HG03039 (cell line): ENCODE measurements at regions not wholly inside any gene's neighbourhood (a gene's known extent, or its start where the extent isn't known, plus 50 kb on each side); places are given as distances from the start of the nearest gene placed in this dataset.

Experiments used
- ATAC-seq: cut with Tn5 transposase; IDR thresholded peaks from one replicate; pipeline ENCODE4 v1.9.1; 2021; ENCODE audit warnings: mild to moderate bottlenecking, moderate library complexity; ENCODE audit not compliant: unreplicated experiment

DNA sequence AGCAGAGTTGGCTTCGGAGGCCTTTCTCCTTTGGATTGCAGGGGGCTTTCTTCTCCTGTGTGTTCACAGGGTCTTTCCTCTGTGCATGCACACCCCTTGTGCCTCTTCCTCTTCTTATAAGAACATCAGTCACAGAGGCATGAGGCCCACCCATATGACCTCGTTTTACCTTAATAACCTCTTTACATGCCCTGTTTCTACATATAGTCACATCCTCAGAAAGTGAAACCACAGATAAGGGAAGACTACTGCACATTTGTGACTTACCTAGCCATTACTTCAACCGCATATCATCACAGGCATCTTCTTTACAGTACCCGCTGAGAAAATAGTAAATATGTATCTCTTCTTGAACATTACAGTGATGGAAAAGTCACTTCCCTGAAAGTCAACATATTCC is 204.9 kb upstream of the TARS1 start:
- ATAC-seq, result peak; percentile 40

DNA sequence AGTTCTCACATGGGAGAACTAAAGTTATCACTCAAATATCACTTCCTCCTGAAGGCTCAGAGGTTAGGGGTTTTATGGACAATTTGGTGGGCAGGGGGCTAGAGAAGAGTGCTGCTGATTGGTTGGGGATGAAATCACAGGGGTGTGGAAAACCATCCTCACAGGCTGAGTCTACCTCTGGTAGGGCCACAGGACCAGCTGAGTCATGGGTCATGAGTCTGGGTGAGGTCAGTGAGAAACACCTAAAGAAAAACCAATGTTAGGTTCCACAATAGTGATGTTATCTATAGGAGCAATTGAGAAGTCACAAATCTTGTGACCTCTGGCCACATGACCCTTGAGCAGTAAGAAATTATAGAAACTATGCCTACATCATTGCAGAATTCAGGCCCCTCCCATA is 203.3 kb upstream of the TARS1 start:
- no peak for ATAC-seq

DNA sequence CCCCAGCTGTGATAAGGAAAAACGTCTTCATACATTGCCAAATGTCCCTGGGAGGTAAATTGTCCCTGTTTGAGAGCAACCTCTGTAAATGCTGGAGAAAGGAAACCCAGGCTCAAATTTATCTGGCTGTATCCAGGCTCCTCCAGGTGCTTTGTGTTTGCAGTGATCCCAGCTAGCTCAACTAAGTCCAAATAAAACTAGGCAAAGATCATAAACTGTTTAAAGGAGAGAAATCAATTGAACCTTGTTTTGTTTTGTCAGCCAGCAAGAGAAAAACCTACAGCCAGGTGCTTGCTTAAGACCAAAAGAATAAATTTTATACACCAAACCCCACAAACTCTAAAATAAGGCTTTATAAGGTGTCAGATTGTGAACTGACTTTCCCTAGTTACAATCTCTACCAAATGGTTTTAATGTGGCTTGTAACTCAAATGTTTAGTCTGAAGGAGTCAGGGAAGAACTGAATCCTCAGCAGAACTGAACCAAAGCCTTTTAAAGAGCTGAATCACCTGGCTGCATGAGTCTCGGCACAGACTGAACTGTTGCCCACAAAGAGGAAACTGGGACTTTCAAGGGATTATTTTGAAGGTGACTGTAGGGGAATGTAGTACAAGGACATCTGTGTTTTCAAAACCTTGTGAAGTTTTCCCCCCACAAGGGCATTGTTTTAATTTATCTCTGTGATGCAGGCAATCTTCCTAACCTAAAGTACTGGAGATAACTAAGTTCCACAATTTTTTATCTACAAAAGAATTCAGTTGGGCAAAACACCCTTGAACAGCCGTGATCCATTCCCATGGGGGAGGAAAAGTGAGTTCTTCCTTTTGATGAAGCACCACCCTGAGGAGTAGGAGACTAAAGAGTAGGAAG is 201.7 kb upstream of the TARS1 start:
- ATAC-seq, result peak; percentile 35

DNA sequence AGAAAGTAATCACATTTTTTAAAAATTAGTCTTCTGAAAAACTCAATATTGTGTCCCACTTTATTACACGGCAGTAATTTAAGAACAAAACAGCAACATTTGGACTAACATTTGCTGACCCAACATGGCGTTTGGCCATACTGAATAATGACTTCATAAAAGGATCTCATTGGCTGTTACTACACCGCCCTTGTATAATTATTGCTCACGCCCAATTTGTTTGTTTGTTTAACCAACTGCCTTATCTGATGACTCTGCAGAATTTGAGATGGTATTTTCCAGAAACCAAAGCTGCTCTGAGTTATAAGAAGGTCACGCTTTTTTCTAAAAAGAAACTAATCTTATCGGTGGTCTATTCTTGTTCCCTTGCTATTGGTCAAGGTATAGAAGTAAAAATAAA is 200.2 kb upstream of the TARS1 start:
- ATAC-seq, result no peak

DNA sequence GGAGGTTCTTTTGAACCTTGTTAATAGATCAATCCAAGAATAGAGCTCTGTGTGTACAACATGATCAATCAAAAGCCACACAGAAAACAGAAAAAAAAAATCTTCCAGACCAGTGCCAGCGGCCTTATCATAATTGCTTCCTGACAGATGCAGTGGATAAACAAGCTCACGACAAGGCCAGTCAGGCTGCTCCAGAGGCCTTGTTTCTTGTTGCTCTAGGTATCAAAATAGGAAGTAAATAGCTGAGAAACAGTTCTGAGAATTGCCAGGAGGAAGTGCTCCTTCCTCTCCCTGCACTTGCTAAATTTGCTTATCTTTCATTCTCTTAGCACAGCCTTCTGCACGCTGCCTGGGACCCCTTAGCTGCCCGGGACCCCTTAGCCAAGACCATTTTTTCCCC is 199.0 kb upstream of the TARS1 start:
- ATAC-seq, result no peak

DNA sequence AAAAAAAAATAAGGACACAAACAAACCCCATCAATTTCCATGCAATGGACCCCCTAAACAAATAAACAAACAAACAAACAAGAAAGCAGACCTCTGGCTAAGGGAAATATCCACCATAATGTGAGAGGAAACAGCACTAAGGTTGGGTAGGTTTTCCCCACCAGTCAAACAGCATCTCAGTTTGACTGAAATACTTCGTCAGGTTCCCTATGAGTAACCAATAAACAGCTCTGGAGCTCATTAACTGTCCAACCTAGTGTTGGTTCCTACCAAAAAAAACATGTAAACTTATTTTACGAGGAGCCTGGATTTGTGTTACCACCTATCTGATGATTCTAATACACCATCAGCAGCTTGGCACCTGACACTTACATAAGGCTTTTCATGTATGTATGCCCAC is 198.5 kb upstream of the TARS1 start:
- ATAC-seq, result no peak

DNA sequence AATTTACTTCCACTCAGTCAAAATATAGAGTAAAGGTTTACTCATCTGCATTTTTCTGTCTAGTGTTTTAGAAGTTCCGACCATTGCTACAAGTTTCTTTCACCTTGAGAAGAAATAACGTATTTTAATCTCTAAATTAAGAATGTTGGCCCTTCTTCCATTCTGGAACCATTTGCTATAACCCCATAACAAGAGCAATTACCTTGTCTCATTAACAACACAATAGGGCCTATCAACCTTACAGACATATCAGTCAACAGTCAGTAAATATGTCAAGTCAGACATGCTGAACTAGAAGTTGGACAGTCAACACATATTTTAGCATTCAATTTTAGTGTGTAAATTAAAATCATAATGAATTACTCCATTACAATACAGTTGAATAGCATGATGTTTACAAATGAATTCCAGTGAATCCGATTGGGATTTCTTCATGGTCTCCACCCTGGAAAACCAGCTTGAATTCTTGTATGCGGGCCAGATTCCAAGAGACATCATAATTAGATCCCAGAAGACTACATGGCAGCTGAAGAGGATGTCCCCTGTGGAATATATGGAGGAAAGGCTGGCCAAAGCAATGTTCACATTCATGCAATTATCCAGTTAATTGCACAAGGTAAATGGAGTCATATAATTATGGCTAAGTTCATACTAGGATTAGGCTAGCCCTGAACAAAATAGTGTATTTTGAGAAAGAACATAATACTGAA is 196.2 kb upstream of the TARS1 start:
- ATAC-seq, result no peak

DNA sequence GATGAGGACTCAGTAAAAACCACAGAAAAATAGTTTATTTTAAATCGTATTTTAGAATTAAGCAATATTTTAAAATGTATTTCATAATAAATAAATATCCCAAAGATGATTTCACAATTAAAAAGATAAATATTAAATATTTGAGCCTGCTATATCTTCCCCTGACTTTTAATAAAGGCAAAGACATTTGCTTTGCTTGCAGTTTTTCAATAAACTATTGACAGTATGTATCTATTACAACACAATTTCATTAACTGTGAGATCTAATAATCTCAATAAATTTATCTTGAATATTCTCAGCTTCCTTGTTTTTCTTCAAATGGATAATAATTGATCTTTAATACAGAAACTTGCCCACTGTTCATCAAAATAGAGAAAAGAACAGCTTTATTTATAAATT is 186.2 kb upstream of the TARS1 start:
- ATAC-seq, result no peak

DNA sequence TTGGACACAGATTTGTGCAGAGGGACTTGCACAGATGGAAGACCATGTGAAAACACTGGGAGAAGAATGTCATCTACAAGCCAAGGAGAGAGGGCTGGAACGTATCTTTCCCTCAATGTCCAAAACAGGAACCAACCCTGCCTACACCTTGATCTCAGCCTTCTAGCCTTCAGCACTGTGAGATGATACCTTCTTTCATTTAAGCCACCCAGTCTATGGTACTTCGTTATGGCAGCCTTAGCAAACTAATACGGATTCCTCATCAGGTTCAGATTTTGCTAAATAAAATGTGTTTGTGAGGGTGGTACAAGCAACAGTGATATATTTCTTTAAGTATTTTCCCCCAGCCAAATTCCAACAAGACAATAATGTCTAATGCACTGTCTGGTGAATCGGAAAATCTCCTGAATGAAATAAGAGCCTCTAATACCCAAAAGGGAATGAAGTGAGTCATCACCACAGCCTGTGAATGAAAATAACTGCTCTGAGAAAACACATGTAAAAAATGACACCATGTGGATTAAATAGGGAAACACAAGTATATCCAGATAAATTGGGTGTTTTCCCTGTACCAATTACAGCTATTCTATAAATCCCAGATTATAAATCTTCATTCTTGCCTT is 182.8 kb upstream of the TARS1 start:
- ATAC-seq, result no peak

DNA sequence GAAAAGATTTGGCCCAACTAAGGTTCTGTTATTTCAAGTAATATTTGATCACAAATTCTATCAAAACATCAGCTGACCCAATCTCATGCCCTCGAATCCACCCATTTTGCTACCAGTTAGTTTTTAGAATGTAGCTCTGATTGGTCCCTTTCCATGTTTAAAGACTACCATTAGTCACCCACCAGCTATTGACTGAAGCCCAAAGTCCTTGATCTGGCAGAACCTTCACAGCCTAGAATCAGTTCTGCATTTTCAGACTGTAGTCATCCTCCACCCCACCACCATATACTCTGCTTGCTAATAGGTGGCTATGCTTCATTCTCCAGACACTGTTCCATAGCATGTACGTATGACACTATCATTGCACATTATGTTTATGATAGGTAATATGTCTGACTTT is 182.2 kb upstream of the TARS1 start:
- ATAC-seq, result no peak

DNA sequence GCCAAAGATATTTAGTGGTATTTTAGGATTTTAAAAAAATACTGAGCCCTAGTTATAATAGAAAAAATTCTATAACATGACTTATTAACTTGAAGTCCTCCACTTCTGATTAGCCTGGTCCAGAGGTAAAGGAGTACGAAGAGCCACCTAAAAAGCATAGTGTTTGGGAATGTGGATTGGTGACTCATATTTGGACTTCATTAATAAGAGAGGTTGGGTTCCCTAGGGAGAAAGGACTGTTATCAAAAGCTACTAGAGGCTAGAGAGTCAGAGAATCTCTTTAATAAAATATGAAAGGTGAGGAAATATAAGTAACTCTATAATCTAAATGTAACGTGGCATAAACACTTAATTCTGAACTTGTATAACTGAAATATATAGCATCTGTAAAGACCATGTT is 180.7 kb upstream of the TARS1 start:
- ATAC-seq, result no peak

DNA sequence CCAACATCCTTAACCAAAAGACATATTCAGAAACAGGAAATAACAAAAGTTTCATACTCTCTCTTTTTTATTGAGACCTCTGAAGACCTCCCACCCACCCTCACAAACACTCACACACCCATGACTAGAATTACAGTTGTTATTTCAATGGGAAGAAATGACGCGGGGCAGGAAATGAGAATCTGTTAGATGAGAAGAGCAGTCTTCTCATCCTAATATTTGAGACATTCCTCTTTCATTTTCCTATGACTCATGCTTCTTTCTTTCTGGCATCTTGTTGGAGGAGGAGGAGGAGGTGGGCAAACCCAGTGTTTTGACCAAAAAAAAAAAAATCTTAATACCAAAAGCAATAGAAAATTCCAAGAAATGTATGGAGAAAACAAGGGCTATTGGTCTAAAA is 179.5 kb upstream of the TARS1 start:
- no peak for ATAC-seq

DNA sequence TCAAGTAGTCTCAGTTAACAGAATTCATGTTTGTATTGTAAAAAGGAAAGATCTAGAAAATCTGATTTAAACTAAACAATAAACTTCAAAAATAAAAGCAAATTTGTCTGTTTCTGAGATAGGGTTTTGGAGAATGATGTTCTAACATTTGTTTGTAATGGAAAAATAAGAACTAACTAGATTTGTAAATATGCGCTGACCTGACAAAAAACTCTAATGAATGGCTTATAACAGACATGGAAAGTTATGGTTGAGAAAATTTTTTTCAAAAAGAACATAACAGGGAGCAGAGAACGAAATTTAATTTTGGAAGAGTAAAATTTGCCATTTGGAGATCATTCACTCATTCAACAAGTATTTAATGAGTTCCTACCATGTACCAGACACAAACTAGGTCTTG is 179.0 kb upstream of the TARS1 start:
- no peak for ATAC-seq

DNA sequence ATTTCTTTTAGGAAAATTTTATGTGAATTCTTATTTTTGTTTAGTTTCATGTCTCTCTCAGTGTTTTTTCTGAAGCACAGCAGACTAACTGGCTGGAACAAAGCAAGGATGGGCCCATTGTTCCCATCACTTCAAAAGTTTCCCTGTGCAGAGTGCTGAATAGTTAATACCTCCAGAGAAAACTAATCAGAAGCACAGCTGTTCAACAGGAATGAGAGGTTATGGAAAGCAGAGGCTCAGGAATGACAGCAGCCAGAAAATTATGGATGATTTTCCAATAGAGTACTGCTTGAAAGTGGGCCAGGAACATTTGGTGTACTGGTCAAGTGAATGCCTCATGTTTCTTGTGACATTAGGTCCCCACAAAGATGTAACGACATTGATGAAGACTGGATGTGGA is 173.0 kb upstream of the TARS1 start:
- ATAC-seq, result no peak

DNA sequence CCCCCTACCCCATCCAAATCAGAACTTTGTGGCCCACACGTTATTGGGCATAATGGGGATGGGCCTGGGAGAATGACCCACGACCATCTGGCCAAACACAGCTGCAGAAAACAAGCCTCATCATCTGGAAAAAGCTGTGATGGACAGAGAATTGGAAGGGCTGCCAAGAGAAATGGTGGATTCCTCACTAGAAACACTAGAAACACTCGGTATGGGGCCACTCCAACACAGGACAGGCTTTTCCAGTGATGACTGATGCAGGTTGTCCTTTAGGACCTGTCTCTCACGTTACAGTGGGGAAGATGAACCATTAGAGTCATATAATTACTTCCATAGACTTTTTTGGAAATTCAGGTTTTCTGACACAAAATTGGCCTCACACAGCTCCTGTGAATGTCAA is 172.4 kb upstream of the TARS1 start:
- no peak for ATAC-seq

DNA sequence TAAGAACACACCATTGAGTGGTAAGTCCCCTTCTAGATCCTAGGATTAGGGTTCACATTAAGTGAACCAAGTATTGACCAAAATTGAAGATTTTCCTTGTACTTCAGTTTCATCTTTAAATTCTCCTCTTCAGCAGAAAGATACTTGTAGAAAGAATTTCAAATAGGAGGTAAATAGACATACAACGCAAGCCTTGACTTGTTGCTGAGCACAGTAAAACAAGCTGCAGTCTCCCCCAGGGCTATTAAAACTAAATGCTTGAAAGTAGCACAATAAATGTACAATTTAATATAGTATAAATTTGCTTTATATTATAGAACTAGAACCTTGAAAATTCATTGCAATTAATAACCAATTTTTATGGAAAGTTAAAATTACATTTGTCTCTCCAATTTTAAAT is 170.1 kb upstream of the TARS1 start:
- no peak for ATAC-seq

DNA sequence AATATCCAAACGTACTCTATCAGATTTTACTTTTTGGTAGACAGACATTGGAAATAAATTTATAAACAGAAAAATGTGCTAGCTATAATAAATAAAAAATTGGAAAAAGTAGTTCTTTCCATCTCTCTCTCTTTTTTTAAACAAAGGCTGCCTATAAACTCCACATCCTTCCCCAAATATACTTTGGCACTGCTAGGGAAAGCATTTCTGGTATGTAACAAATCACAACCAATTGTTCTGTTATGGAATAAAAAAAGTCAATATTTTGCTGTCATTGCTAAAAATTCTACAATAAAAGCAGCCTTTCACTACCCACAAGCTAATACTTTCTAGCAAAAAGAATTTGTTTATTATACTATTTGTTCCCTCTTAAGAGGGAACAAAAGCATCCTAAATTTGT is 169.2 kb upstream of the TARS1 start:
- no peak for ATAC-seq

DNA sequence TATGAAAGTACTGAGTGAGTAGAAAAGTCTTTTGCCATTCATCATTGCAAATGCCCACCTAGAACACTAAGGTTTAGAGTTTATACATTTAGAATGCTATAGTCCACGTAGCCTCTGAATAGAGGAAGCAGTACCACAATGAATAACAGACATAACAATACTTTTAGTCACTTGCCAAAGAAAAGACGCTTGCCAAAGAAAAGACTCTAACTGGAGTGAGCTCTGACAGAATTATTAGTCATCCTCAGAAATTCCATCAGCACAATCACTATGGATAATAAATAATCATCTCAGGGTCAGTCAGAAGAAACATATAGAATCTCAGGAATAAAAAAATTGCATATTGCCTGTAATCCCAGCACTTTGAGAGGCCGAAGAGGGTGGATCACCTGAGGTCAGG is 168.5 kb upstream of the TARS1 start:
- no peak for ATAC-seq

DNA sequence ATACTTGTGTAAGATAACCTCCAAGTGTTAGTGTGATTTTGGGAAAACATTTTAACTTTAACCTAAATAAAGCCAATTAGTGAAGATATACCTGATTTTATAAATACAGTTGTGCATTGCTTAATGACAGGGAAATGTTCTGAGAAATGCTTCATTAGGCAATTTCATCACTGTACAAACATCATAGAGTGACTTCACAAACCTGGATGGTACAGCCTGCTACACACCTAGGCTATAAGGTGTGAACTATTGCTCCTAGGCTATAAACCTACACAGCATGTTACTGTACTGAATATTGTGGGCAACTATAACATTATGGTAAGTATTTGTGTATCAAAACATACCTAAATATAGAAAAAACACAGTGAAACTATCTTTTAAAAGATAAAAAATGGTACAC is 166.8 kb upstream of the TARS1 start:
- no peak for ATAC-seq

DNA sequence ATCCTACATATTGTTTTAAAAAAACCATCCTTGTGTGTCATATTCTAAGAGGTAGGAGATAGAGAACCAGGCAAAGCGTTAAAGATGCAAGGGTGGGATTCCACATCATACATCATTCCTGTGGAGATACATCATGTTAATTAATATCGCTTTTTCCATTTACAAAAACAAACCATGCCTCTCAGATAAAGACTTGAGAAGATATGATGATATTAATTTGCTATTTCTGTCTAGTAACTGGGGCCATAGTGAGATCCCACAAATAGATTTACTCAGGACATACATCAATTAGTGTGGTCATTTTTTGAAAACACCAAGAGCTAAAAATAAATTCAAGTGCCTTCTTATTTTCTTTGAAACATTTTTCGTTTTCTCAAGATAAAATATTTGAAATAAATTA is 165.4 kb upstream of the TARS1 start:
- ATAC-seq, result no peak

DNA sequence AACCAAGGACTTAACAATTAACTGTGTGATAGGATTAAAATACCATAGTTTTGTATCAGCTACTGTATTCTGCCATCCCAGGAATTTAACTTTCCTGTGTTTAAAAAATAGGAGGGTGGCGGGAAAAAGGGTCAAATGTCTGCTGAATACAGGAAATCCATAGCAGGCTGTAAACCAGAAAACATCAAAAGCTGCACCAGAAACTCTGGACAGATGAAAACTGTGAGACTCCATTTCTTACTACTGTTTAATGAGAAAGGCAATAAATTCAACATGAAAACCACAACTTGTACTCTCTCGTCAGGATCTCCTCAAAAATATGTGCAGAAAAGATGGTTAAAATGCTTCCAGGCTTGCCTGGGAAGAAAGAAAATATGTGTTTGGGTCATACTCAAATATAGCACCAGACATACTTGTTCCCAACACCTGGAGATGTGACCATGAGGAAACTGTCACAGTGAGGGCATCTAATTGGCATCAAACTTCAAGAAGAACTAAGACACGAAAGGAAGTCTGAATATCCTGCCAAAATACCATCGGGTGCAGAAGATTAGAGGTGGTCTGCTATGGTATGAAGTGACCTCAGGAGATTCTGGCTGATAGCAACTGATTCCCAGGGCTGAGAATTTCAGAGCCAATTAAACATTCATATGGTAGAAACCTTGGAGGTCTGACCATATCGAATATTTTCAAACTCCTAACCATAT is 164.7 kb upstream of the TARS1 start:
- ATAC-seq, result no peak

DNA sequence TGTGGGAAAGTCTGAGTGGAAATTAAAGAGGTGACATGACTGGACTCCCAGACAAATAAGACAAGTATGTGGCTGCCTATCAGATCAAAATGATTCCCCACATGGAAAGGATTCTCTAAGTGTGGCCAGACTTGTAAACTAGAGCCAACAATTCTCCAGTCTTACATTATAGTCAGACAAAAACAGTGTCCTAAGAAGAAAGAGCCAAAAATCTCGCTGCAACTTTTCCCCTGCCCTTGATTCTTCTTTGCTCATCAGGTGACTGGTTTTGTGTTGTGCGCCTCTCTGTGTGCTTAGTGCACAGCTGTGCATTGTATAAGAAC is 164.2 kb upstream of the TARS1 start:
- no peak for ATAC-seq
